Fibroblast of lung (primary cell): ENCODE measurements at regions not wholly inside any gene's neighbourhood (a gene's known extent, or its start where the extent isn't known, plus 50 kb on each side); places are given as distances from the start of the nearest gene placed in this dataset.

ENCODE experiments used
- DNase-seq, 2 donors: peaks; one replicate each; pipeline versions ENCODE4 v3.0.0 to v3.0.0-alpha.2; 2010; ENCODE audit warnings: low read depth in 2 of 2
- H2AFZ ChIP-seq: 2 replicates; pipeline ENCODE4 v1.5.1; 2012; ENCODE audit warnings: low read length, control low read depth, inconsistent platforms
- H3K27ac ChIP-seq: 2 replicates; pipeline ENCODE4 v1.5.1; 2011; ENCODE audit warnings: low read length, control low read depth; ENCODE audit not compliant: insufficient read depth
- H3K27me3 ChIP-seq: 2 replicates; pipeline ENCODE4 v1.5.1; 2011; ENCODE audit warnings: mild to moderate bottlenecking, low read length; ENCODE audit not compliant: control insufficient read depth, insufficient read depth
- H3K36me3 ChIP-seq: 2 replicates; pipeline ENCODE4 v1.5.1; 2011; ENCODE audit warnings: low read length; ENCODE audit not compliant: control insufficient read depth, insufficient read depth
- H3K4me1 ChIP-seq: 2 replicates; pipeline ENCODE4 v1.5.1; 2011; ENCODE audit warnings: low read length; ENCODE audit not compliant: control insufficient read depth, insufficient read depth; ENCODE audit errors: extremely low read depth
- H3K4me2 ChIP-seq: 2 replicates; pipeline ENCODE4 v1.5.1; 2011; ENCODE audit warnings: low read length, control low read depth; ENCODE audit not compliant: insufficient read depth; ENCODE audit errors: extremely low read depth
- H3K4me3 ChIP-seq, 4 experiments: fragments of 200-600 bp in 1 of 4; sonication (generic) in 1 of 4; replicated peaks in 1 of 4; 2 replicates each; pipeline ENCODE4 v1.5.1; 2011 to 2016; ENCODE audit warnings: low read length in 4 of 4, low read depth in 3 of 4, mild to moderate bottlenecking in 3 of 4, control low read depth in 2 of 4, inconsistent platforms in 1 of 4, mixed read lengths in 1 of 4; ENCODE audit not compliant: insufficient read depth in 1 of 4; ENCODE audit errors: control extremely low read depth in 1 of 4
- H3K79me2 ChIP-seq: 2 replicates; pipeline ENCODE4 v1.5.1; 2012; ENCODE audit warnings: mild to moderate bottlenecking, low read length, inconsistent platforms; ENCODE audit not compliant: control insufficient read depth, insufficient read depth
- H3K9ac ChIP-seq: 2 replicates; pipeline ENCODE4 v1.5.1; 2011; ENCODE audit warnings: mild to moderate bottlenecking, low read length, control low read depth; ENCODE audit not compliant: insufficient read depth
- H3K9me3 ChIP-seq: 2 replicates; pipeline ENCODE4 v1.5.1; 2012; ENCODE audit warnings: low read depth, low read length; ENCODE audit not compliant: control insufficient read depth, insufficient read depth
- H4K20me1 ChIP-seq: 2 replicates; pipeline ENCODE4 v1.5.1; 2011; ENCODE audit warnings: low read length; ENCODE audit not compliant: control insufficient read depth, insufficient read depth; ENCODE audit errors: extremely low read depth
- CTCF ChIP-seq, 2 donors: IDR thresholded peaks in 1 of 2; conservative IDR thresholded peaks in 1 of 2; 1 replicate in 1 of 2; 2 replicates in 1 of 2; pipeline ENCODE4 v1.5.1; 2011 to 2012; ENCODE audit warnings: low read length in 2 of 2, control low read depth in 1 of 2, inconsistent platforms in 1 of 2, low read depth in 1 of 2, mild to moderate bottlenecking in 1 of 2
- EZH2 ChIP-seq: IDR thresholded peaks from 2 replicates; pipeline ENCODE4 v1.5.1; 2012; ENCODE audit warnings: low read length, control low read depth, mild to moderate bottlenecking; ENCODE audit errors: missing control alignments

DNA sequence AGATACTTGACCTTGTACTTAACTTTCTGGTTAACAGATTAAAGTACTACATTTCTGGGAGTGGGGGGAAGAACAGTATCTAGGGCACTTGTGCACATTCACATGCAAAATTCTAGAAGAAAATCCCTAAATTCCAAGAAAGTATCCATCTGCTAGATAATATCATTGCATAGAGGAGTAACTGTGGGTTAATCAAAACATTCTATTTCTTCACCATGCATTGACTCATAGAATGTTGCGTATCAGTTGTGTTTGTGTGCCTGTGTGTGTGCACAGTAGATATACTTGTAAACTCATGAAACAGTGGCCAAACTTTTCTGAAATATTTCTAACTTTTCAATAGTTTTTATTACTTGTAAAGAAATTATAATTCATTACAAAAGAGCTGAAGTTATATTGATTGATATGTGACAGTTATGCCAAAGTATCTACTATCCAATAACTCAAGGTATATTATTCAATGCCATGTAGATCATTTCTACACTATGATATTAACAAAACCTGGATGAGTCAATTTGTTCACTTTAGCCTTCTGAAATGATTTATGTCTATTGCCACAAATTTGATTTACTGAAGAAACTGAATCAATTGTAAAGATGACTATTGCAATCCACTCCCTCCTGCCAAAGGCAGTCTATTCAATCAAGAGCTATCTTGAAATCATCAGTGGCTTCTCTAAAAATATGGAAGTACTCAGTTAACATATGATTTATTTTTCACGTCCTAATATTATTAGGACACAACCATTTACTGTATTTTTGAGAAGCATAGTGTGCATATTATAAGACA lies 756.7 kb upstream of the ARGLU1 start:
- H4K20me1 ChIP-seq = no peaks in the 10 kb centered on the region

GRCh38 chr13:107322228-107322627 lies 754.3 kb upstream of the ARGLU1 start:
- Histone ChIP-seq H4K20me1 (no peaks in the 10 kb centered on the region), H3K27me3 (no peaks in the 10 kb centered on the region), H3K27ac (no peak overlapping the region), H3K36me3 (no peaks in the 10 kb centered on the region), H3K4me2 (no peak overlapping the region), H2AFZ (no peak overlapping the region), H3K4me1 (no peaks in the 10 kb centered on the region), H3K9me3 (no peaks in the 10 kb centered on the region), H3K79me2 (no peaks in the 10 kb centered on the region), H3K9ac (no peak overlapping the region), H3K4me3 (no peak overlapping the region)
- DNase-seq = no peak
- no peak for TF ChIP-seq CTCF (conservative IDR thresholded peaks at IDR 0.05 in 1 of 2, IDR thresholded peaks at IDR 0.05 in 1 of 2; ENCODE audit: low read depth in 1 of 2, low read length in 2 of 2)
- no peak for TF ChIP-seq EZH2

More for the DNA sequence above, 756.7 kb upstream of the ARGLU1 start:
- Histone ChIP-seq H3K9ac (no peak overlapping the region), H3K27me3 (no peaks in the 10 kb centered on the region), H3K4me2 (no peak overlapping the region), H3K27ac (no peak overlapping the region), H2AFZ (no peak overlapping the region), H3K4me3 (no peak overlapping the region), H3K9me3 (no peaks in the 10 kb centered on the region), H3K4me1 (no peaks in the 10 kb centered on the region), H3K79me2 (no peaks in the 10 kb centered on the region), H3K36me3 (no peaks in the 10 kb centered on the region)
- TF ChIP-seq EZH2 (no peak), CTCF (conservative IDR thresholded peaks at IDR 0.05 in 1 of 2, IDR thresholded peaks at IDR 0.05 in 1 of 2; ENCODE audit: low read depth in 1 of 2, low read length in 2 of 2) (no peak)
- no peak for DNase-seq

DNA sequence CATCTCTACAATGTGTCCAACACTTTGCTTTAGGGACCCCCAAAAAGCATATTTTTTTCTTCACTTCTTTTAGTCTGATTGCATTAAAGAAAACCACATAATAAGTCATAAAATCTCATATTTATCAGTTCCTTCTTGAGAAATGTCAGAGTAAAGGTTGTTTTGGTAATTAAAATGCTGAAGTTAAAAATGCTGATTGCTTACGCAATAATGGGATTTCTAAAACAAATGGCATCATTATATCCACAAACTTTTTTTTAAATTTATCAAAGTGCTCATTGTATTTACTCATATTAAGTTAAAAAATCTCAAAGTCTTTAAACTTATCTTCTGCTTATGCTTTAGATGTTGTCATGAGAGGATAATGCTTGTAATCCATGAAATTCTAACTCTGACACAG lies 737.2 kb upstream of the ARGLU1 start:
- Histone ChIP-seq H3K4me3 (no peak overlapping the region), H3K4me1 (no peaks in the 10 kb centered on the region), H3K36me3 (no peaks in the 10 kb centered on the region), H2AFZ (no peak overlapping the region), H3K27ac (no peak overlapping the region), H3K79me2 (no peaks in the 10 kb centered on the region), H3K4me2 (no peak overlapping the region), H3K9ac (no peak overlapping the region), H3K9me3 (no peaks in the 10 kb centered on the region), H4K20me1 (no peaks in the 10 kb centered on the region), H3K27me3 (no peaks in the 10 kb centered on the region)
- no peak for DNase-seq
- TF ChIP-seq EZH2 (no peak), CTCF (conservative IDR thresholded peaks at IDR 0.05 in 1 of 2, IDR thresholded peaks at IDR 0.05 in 1 of 2; ENCODE audit: low read depth in 1 of 2, low read length in 2 of 2) (no peak)
